GM19324 (cell line): ENCODE measurements at regions not wholly inside any gene's neighbourhood (a gene's known extent, or its start where the extent isn't known, plus 50 kb on each side); places are given as distances from the start of the nearest gene placed in this dataset.
"Not testable (repeated sequence)": the region's sequence is repeated elsewhere in the genome, so short reads cannot be mapped to it uniquely, and the experiment has no call there.

ENCODE experiments used
- ATAC-seq: cut with Tn5 transposase; IDR thresholded peaks from one replicate; pipeline ENCODE4 v1.9.1; 2021; ENCODE audit warnings: mild to moderate bottlenecking, moderate library complexity; ENCODE audit not compliant: unreplicated experiment, low FRiP score

DNA sequence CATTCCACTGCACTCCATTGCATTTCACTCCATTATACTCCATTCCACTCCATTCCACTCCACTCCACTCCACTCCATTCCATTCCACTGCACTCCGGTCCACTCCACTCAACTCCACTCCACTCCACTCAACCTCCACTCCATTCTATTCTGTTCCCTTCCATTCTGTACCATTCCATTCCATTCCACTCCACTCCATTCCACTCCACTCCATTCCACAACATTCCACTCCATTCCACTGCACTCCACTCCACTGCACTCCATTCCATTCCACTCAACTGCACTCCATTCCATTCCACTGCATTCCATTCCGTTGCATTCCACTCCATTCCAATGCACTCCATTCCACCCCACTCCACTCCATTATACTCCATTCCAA, 2565.3 kb upstream of the TPTE start:
- ATAC-seq = not testable (repeated sequence)

DNA sequence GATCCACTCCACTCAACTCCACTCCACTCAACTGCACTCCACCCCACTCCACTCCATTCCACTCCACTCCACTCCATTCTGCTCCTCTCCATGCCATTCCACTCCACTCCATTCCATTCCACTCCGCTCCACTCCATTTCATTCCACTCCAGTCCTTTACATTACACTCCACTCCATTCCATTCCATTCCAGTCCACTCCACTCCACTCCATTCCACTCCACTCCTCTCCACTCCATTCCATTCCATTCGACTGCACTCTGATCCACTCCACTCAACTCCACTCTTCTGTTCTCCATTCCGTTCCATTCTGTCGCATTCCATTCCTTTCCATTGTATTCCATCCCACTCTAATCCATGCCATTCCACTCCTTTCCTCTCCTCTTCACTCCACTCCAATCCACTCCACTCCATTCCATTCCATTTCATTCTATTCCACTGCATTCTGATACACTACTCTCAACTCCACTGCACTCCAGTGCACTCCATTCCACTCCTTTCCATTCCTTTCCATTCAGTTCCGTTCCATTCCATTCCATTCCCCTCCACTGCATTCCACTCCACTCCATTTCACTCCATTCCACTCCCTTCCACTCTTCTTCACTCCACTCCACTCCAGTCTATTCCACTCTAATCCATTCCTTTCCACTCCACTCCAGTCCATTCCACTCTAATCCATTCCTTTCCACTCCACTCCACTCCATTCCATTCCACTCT, 2564.2 kb upstream of the TPTE start:
- ATAC-seq = not testable (repeated sequence)

DNA sequence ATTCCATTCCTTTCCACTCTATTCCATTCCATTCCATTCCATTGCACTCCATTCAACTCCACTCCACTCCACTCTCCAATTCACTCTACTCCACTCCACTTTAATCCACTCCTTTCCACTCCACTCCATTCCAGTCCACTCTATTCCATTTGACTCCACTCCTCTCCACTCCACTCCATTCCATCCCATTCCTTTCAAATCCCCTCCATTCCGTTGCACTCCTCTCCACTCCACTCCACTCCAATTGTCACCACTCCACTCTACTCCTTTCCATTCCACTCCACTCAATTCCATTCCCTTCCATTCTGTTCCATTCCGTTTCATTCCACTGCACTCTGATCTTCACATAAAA, 2563.7 kb upstream of the TPTE start:
- no peak for ATAC-seq
